CD4-positive, alpha-beta memory T cell (primary cell): ENCODE measurements at regions not wholly inside any gene's neighbourhood (a gene's known extent, or its start where the extent isn't known, plus 50 kb on each side); places are given as distances from the start of the nearest gene placed in this dataset.
"Not testable (repeated sequence)": the region's sequence is repeated elsewhere in the genome, so short reads cannot be mapped to it uniquely, and the experiment has no call there.

Experiments used
- CTCF ChIA-PET: fragments of 350-600 bp; sonication (Branson Sonifier 250); formaldehyde crosslinking; loops from one replicate; lab custom pipeline; 2021; ENCODE audit warnings: inconsistent platforms; ENCODE audit not compliant: partially characterized antibody; lab: Charles Lee
- POLR2A ChIA-PET: fragments of 350-600 bp; sonication (Branson Sonifier 250); formaldehyde crosslinking; loops from one replicate; lab custom pipeline; 2021; ENCODE audit not compliant: partially characterized antibody; lab: Charles Lee
- DNase-seq, 5 donors: peaks; one replicate each; pipeline versions ENCODE4 v3.0.0 to v3.0.0-alpha.2; 2020 to 2022; ENCODE audit warnings: mixed read lengths in 1 of 5
- H3K27ac ChIP-seq: one replicate; pipeline ENCODE4 v1.7.0; 2013; ENCODE audit warnings: low read depth, low read length
- H3K27me3 ChIP-seq: 2 replicates; pipeline ENCODE4 v1.7.0; 2013; ENCODE audit warnings: mild to moderate bottlenecking, low read length, moderate library complexity; ENCODE audit not compliant: insufficient read depth
- H3K36me3 ChIP-seq: 2 replicates; pipeline ENCODE4 v1.7.0; 2013; ENCODE audit warnings: mild to moderate bottlenecking, low read length, moderate library complexity; ENCODE audit not compliant: insufficient read depth
- H3K4me1 ChIP-seq: 2 replicates; pipeline ENCODE4 v1.7.0; 2013; ENCODE audit warnings: mild to moderate bottlenecking, low read length, moderate library complexity; ENCODE audit not compliant: insufficient read depth
- H3K4me3 ChIP-seq, 2 donors: one replicate each; pipeline ENCODE4 v1.7.0; 2013; ENCODE audit warnings: low read length in 2 of 2, mild to moderate bottlenecking in 1 of 2
- H3K9me3 ChIP-seq, 2 donors: one replicate each; pipeline ENCODE4 v1.7.0; 2013; ENCODE audit warnings: low read length in 2 of 2, control low read depth in 1 of 2; ENCODE audit not compliant: control insufficient read depth in 1 of 2
- H3K27ac Mint-ChIP-seq, 7 donors: one replicate each; pipeline ENCODE4 v1.8.0; 2020 to 2021; ENCODE audit warnings: mixed read lengths in 7 of 7, mild to moderate bottlenecking in 6 of 7, inconsistent platforms in 3 of 7, moderate library complexity in 3 of 7
- H3K27me3 Mint-ChIP-seq, 2 donors: one replicate each; pipeline ENCODE4 v1.8.0; 2020 to 2021; ENCODE audit warnings: mixed read lengths in 2 of 2
- H3K36me3 Mint-ChIP-seq, 2 donors: one replicate each; pipeline ENCODE4 v1.8.0; 2020 to 2021; ENCODE audit warnings: mixed read lengths in 2 of 2, inconsistent platforms in 1 of 2, mild to moderate bottlenecking in 1 of 2
- H3K4me1 Mint-ChIP-seq, 4 donors: one replicate each; pipeline ENCODE4 v1.8.0; 2020 to 2021; ENCODE audit warnings: mixed read lengths in 4 of 4, mild to moderate bottlenecking in 1 of 4
- H3K4me3 Mint-ChIP-seq, 8 donors: one replicate each; pipeline ENCODE4 v1.8.0; 2020 to 2021; ENCODE audit warnings: mixed read lengths in 8 of 8, mild to moderate bottlenecking in 7 of 8, moderate library complexity in 6 of 8, inconsistent platforms in 3 of 8
- H3K9me3 Mint-ChIP-seq, 8 donors: one replicate each; pipeline ENCODE4 v1.8.0; 2020 to 2021; ENCODE audit warnings: mixed read lengths in 8 of 8, mild to moderate bottlenecking in 5 of 8, inconsistent platforms in 3 of 8, moderate library complexity in 1 of 8
- intact Hi-C: fragments of 100-400 bp; cut with micrococcal nuclease; formaldehyde crosslinking; loops from one replicate; pipeline ENCODE4 v1.15.1; 2023

DNA sequence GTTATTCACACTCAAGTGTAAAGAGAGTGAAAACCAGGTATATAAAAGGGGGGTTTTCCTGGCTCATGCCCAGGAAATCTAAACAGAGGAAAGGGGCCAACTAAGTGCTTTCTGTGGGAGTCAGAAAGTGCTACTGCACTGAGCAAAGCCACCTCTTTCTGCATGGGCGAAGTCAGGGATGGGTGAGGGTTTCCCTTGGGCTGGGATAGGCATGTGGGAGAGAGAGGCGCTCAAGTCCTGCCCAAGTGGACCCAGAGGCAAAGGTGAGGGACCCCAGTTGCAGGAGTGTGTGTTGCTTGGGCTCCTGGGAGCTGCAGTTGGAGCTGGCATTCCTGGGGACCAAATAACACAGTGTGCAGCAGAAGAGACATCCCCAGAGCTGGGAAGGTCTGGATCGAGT, 65.9 kb downstream of the PRR15 start:
- Mint-ChIP-seq H3K27ac (no peak overlapping the region), H3K36me3 (no peaks in the 10 kb centered on the region), H3K4me3 (no peak overlapping the region), H3K27me3 (peaks cover 3 to 4% of the 10 kb centered on the region in 2 donors), H3K4me1 (no peaks in the 10 kb centered on the region), H3K9me3 (peaks cover 0 to 2% (median 0%) of the 10 kb centered on the region in 8 donors)
- Histone ChIP-seq H3K4me3 (no peak overlapping the region), H3K9me3 (no peaks in the 10 kb centered on the region), H3K36me3 (no peaks in the 10 kb centered on the region), H3K27me3 (no peaks in the 10 kb centered on the region), H3K4me1 (no peaks in the 10 kb centered on the region), H3K27ac (no peak overlapping the region)
- intact Hi-C loops = no loop called here
- POLR2A ChIA-PET = no interaction called here
- DNase-seq = no peak
- CTCF ChIA-PET = no interaction called here

DNA sequence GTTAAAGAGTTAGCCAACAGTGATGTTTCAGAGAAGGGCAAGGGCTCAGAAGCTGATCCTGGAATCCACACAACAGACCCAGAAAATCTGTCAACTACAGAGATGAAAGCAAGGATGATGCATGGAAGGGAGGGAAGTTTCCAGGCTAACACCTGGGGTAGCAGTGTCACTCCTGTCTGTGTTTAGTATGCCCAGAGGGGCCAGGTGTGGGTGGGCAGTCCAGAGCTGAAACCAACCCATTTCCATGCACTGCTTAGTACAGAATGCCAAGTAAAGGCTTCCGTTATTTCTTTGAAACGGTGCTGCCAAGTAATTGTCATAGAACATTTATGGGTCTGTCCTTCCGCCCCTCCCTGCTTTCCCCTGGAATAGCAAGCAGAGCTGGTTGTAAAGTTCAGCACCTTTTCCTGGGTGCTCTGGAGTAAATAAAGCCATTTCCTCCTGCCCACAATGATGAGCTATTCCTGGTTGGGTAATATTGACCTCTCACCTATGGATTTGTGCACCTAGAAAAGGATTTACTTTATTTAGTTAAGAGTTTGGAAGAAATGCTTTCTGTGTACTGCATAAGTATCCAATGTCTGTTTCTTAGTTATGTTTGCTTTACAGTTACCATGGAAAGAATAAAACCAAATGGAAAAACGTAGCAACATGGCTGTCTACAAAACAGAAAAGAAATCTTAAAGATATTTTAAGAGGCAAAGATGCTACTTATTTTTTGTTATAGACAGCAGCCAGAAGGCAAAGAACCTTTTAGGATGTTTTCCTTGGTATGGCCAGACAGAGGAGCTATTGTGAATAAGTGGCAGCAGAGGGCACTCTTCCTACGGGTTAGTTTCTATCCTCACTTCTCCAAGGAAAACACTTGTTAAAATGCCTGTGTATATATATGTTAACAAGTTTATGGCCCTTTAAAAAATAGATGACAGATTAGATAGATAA, 71.7 kb downstream of the PRR15 start:
- intact Hi-C loops, H3K4me3 Mint-ChIP-seq, H3K36me3 ChIP-seq, H3K4me3 ChIP-seq, H3K27ac Mint-ChIP-seq, H3K27me3 ChIP-seq, H3K36me3 Mint-ChIP-seq, H3K4me1 Mint-ChIP-seq, POLR2A ChIA-PET, H3K9me3 ChIP-seq, H3K4me1 ChIP-seq, H3K27ac ChIP-seq, H3K27me3 Mint-ChIP-seq, CTCF ChIA-PET, H3K9me3 Mint-ChIP-seq, DNase-seq: not testable (repeated sequence)

DNA sequence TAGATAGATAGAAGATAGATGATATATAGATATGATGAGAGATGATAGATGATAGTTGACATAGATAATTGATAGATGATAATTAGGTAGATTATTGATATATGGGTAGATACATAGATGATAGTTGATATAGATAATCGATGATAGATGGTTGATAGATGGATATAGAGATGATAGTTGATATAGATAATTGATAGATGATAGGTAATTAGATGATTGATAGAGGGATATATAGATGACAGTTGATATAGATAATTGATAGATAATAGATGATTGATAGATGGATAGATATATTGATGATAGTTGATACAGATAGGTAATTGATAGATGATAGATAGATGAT, 72.3 kb downstream of the PRR15 start:
- Histone ChIP-seq H3K4me1 (no peaks in the 10 kb centered on the region), H3K36me3 (no peaks in the 10 kb centered on the region), H3K4me3 (no peak overlapping the region), H3K9me3 (no peaks in the 10 kb centered on the region), H3K27ac (no peak overlapping the region), H3K27me3 (no peaks in the 10 kb centered on the region)
- Mint-ChIP-seq H3K9me3 (peaks cover 0 to 2% (median 0%) of the 10 kb centered on the region in 8 donors), H3K27ac (no peak overlapping the region), H3K4me1 (peaks cover 0 to 6% (median 1%) of the 10 kb centered on the region in 4 donors), H3K4me3 (no peak overlapping the region), H3K27me3 (peaks cover 0 to 3% of the 10 kb centered on the region in 2 donors), H3K36me3 (no peaks in the 10 kb centered on the region)
- DNase-seq = no peak
- ChIA-PET POLR2A (no interaction called here), CTCF (no interaction called here)
- intact Hi-C loops = no loop called here

DNA sequence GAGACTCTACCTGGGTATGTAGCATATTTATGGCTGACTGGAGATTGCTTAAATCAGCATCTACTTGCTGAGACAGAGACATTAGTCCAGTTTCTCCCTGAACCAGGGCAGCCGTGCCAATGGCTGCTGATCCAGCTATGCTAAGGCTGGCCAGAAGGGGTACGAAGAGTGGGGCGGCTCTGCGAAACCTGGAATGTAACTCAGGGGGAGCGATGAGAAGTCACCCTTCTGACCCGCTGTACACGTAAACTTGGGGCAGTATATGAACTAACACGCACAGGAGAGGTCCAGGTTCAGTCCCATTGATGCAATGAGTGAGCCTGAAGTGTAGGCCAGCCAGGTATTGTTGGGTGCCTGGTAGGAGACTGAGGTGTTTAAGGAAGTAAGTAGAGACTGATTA, 73.7 kb downstream of the PRR15 start:
- no peaks in the 10 kb centered on the region for H3K27me3 ChIP-seq
- no peak overlapping the region for H3K27ac ChIP-seq
- no peaks in the 10 kb centered on the region for H3K36me3 ChIP-seq
- DNase-seq = no peak
- no peaks in the 10 kb centered on the region for H3K4me1 ChIP-seq
- H3K4me3 Mint-ChIP-seq = no peak overlapping the region
- no peak overlapping the region for H3K27ac Mint-ChIP-seq
- peaks cover 4% of the 10 kb centered on the region in 2 donors for H3K27me3 Mint-ChIP-seq
- H3K4me3 ChIP-seq = no peak overlapping the region
- H3K4me1 Mint-ChIP-seq = peaks cover 0 to 6% (median 1%) of the 10 kb centered on the region in 4 donors
- H3K9me3 ChIP-seq = no peaks in the 10 kb centered on the region
- peaks cover 0 to 2% (median 0%) of the 10 kb centered on the region in 8 donors for H3K9me3 Mint-ChIP-seq
- ChIA-PET CTCF (no interaction called here), POLR2A (no interaction called here)
- no peaks in the 10 kb centered on the region for H3K36me3 Mint-ChIP-seq
- intact Hi-C loops = no loop called here

DNA sequence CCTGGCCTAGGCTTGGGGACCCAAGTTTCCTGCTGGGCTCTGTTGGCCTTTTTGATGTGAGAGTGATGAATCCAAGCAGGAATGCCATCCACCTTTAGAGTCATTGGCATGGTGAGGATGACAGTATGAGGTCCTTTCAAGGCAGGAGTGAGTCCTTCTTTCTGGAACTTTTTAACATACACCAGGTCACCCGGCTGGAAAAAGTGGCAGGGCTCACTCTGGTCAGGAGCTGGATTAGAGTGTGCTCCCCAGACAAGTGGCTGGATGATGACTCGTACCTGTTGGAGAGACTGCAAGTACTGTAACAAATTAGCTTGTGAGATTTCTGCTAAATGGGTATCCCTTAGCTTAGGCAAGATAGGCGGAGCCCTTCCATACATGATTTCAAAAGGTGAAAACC, 75.2 kb downstream of the PRR15 start:
- H3K27me3 ChIP-seq, H3K36me3 Mint-ChIP-seq, H3K4me3 ChIP-seq, CTCF ChIA-PET, H3K4me1 Mint-ChIP-seq, H3K4me3 Mint-ChIP-seq, H3K27ac Mint-ChIP-seq, DNase-seq, H3K27me3 Mint-ChIP-seq, H3K27ac ChIP-seq, POLR2A ChIA-PET, H3K4me1 ChIP-seq, intact Hi-C loops, H3K9me3 Mint-ChIP-seq, H3K9me3 ChIP-seq, H3K36me3 ChIP-seq: not testable (repeated sequence)

DNA sequence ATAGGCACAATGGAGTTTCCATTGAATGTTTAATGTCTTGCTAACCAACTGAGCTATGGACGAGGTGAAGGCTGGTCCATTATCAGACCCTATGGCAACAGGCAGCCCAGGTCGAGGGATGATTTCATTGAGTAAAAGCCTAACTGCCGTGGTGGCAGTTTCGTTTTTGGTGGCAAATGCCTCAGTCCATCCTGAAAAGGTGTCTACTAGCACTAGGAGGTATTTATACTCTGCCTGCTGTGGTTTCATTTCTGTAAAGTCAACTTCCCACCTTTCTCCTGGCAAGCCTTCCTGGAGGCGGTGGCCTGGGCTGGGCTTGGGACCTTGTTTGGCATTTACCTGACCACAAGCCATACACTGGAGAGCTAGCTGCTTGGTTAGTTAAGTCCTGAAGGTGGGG, 75.8 kb downstream of the PRR15 start:
- Mint-ChIP-seq H3K27me3 (peaks cover 4% of the 10 kb centered on the region in 2 donors), H3K4me3 (peak overlapping the region in 3 of 8 donors; percentile 7 to 28 (median 13)), H3K36me3 (no peaks in the 10 kb centered on the region), H3K4me1 (peaks cover 0 to 6% (median 1%) of the 10 kb centered on the region in 4 donors), H3K9me3 (no peaks in the 10 kb centered on the region), H3K27ac (peak overlapping the region in 1 of 7 donors; percentile 5)
- Histone ChIP-seq H3K27me3 (no peaks in the 10 kb centered on the region), H3K4me1 (no peaks in the 10 kb centered on the region), H3K36me3 (no peaks in the 10 kb centered on the region), H3K27ac (no peak overlapping the region), H3K9me3 (no peaks in the 10 kb centered on the region), H3K4me3 (no peak overlapping the region)
- CTCF ChIA-PET = no interaction called here
- no peak for DNase-seq
- POLR2A ChIA-PET = no interaction called here
- intact Hi-C loops = no loop called here

DNA sequence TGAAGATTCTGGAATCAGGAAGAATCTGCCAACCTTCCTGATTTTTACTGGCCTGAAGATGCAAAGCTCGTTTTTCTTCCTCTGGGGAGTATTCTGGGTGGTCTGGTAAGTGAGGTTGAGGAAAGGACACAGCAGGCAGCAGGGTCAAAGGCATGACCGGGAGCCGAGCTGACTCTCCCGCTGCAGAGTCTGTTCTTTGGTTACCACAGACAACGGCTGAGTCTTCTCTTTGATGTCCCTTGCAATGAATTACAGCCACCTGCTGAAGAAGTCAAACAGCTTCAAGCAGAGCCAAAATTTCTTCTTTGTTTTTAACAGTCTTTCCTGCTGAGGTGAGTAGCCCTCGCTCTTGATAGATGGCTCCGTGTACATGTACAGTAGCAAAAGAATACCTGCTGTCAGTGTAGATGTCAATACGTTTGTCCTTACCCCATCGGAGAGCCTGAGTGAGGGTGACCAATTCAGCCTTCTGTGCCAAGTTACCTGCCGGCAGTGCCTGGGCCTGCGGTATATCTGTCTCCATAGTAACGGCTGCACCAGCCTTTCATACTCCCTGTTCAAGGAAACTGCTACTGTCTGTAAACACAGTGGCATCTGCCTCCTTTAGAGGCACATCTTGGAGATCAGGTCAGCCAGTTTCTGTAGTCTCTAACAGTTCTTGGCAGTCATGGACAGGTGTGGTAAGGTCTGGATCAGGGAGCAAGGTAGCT, 76.4 kb downstream of the PRR15 start:
- Histone ChIP-seq H3K9me3 (no peaks in the 10 kb centered on the region), H3K4me3 (no peak overlapping the region), H3K36me3 (no peaks in the 10 kb centered on the region), H3K27me3 (no peaks in the 10 kb centered on the region), H3K27ac (no peak overlapping the region), H3K4me1 (no peaks in the 10 kb centered on the region)
- DNase-seq = no peak
- H3K27me3 Mint-ChIP-seq = peaks cover 4% of the 10 kb centered on the region in 2 donors
- peaks cover 0 to 6% (median 1%) of the 10 kb centered on the region in 4 donors for H3K4me1 Mint-ChIP-seq
- no peaks in the 10 kb centered on the region for H3K36me3 Mint-ChIP-seq
- H3K9me3 Mint-ChIP-seq = no peaks in the 10 kb centered on the region
- intact Hi-C loops = no loop called here
- POLR2A ChIA-PET = no interaction called here
- peak overlapping the region in 1 of 7 donors; percentile 5 for H3K27ac Mint-ChIP-seq
- CTCF ChIA-PET = no interaction called here
- no peak overlapping the region for H3K4me3 Mint-ChIP-seq
